Astrocyte of the spinal cord (primary cell): ENCODE measurements at regions not wholly inside any gene's neighbourhood (a gene's known extent, or its start where the extent isn't known, plus 50 kb on each side); places are given as distances from the start of the nearest gene placed in this dataset.

Experiments
- DNase-seq: peaks from one replicate; pipeline ENCODE4 v3.0.0; 2011; ENCODE audit warnings: low read depth, low spot score
- H3K4me3 ChIP-seq: 2 replicates; pipeline ENCODE4 v1.5.1; 2011; ENCODE audit warnings: low read depth, mild to moderate bottlenecking, low read length, moderate library complexity
- in situ Hi-C: cut with HindIII; loops from 2 replicates; pipeline ENCODE4 v1.10.0; 2017; ENCODE audit warnings: low sequenced_read_pairs
- TF ChIP-seq, protein P1 (sequence below): IDR thresholded peaks from 2 replicates; pipeline ENCODE4 v1.5.1; 2012; ENCODE audit warnings: low read depth, mild to moderate bottlenecking, low read length, inconsistent platforms

DNA sequence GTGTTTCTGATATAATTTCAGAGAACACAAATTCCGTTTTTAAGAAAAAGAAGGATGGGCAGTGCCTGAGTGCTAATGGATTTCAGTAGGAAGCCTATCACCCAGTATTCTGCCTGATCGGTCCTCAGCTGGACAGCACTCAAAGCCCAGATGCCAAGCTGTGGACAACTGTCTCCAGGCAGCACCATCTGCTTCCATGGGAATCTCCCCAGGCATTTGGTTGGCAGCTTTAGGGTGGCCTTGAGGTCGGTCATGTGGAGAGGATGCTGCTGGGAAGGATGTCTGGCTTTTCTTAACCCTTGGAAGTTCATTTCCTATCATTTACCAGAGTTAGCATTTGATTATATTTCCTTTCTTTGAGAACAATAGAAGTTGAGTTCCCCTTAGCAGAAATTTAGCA, 311.7 kb downstream of the TBC1D4 start:
- no peak for DNase-seq
- no peak overlapping the region for H3K4me3 ChIP-seq
- in situ Hi-C loops: no loop called here
- TF ChIP-seq, protein P1, sequence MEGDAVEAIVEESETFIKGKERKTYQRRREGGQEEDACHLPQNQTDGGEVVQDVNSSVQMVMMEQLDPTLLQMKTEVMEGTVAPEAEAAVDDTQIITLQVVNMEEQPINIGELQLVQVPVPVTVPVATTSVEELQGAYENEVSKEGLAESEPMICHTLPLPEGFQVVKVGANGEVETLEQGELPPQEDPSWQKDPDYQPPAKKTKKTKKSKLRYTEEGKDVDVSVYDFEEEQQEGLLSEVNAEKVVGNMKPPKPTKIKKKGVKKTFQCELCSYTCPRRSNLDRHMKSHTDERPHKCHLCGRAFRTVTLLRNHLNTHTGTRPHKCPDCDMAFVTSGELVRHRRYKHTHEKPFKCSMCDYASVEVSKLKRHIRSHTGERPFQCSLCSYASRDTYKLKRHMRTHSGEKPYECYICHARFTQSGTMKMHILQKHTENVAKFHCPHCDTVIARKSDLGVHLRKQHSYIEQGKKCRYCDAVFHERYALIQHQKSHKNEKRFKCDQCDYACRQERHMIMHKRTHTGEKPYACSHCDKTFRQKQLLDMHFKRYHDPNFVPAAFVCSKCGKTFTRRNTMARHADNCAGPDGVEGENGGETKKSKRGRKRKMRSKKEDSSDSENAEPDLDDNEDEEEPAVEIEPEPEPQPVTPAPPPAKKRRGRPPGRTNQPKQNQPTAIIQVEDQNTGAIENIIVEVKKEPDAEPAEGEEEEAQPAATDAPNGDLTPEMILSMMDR: no peak

DNA sequence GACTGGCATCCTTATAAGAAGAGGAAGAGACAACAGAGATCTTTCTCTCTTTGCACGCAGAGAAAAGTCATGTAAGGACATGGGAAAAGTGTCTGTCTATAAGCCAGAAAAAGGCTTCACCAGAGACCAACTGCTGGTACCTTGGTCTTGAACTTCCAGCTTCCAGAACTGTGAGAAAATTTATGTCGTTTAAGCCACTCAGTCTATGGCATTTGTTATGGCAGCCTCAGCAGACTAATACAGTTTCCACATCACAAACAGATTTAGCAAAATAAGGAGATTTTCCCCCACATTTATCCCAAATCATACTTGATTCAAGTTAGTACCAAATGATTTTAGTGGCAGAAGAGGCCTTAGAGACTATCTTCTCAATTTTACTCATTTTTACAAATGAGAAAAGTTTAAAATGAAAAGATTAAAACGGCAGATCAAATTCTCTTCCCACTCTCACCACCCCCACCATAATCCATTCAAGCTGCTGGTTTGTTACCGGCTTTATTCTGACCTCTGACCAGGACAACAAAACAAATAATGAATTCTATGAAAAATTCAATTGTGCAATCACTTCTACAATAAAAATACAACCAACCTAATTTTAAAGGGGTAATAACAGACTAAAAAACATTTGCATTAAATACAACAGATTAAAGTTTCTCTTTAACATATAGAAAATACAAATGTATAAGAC, 316.3 kb downstream of the TBC1D4 start:
- TF ChIP-seq, protein P1: no peak
- in situ Hi-C loops: no loop called here
- H3K4me3 ChIP-seq: no peak overlapping the region
- DNase-seq: no peak

DNA sequence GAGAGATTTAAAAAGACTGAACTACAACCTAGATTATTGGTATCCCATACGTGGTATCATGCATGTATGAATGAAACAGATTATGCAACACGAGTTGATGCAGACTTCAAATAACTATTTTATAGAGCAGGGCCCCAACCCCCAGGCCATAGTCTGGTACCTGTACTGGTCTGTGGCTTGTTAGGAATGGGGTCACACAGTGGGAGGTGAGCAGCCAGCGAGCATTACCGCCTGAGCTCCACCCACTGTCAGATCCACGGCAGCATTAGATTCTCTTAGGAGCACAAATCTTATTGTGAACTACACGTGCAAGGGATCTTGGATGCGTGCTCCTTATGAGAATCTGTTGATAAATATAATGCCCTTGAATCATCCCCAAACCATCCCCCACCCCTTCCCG, 320.2 kb downstream of the TBC1D4 start:
- in situ Hi-C loops: no loop called here
- DNase-seq: no peak
- TF ChIP-seq, protein P1: no peak

DNA sequence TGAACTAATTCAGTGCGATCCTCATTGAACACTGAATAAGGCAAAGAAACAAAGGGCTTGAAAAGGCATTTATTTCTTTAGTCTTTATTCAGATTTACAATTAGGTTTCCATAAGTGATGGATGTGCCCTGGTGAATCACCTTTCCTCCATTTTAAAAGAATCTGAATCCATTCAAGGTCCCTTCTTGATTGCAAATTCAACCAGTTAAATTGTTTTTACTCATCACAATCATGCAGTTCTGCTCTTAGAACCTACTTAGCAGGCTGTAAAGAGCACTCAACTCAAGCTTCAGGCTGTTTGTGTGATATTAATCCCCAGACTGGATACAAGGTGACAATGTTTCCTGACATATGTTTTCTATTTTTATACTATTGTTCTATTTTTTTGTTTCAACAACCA, 321.0 kb downstream of the TBC1D4 start:
- TF ChIP-seq, protein P1: no peak
- no peak for DNase-seq
- H3K4me3 ChIP-seq: no peak overlapping the region
- in situ Hi-C loops: no loop called here

More for the DNA sequence above, 320.2 kb downstream of the TBC1D4 start:
- H3K4me3 ChIP-seq: no peak overlapping the region

DNA sequence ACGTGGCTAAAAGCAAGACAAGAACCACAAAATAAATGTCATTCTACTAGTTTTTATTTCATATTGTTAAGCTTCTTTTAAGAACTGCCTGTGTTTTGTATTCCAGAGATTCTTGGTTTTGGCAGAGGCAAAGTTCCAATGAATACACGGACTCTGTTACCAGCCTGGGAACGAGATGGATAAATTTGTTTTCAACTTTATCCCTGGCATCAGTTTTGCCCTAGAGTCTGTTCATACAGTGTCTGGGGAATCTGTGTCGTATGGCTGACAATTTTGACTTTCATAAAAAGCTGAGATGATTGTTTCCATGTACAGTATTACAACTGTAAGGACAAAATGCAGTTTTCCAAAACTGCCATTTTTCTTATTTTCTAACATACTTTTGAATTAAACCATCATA, 327.6 kb downstream of the TBC1D4 start:
- TF ChIP-seq, protein P1: no peak
- DNase-seq: no peak
- in situ Hi-C loops: no loop called here
- no peak overlapping the region for H3K4me3 ChIP-seq

DNA sequence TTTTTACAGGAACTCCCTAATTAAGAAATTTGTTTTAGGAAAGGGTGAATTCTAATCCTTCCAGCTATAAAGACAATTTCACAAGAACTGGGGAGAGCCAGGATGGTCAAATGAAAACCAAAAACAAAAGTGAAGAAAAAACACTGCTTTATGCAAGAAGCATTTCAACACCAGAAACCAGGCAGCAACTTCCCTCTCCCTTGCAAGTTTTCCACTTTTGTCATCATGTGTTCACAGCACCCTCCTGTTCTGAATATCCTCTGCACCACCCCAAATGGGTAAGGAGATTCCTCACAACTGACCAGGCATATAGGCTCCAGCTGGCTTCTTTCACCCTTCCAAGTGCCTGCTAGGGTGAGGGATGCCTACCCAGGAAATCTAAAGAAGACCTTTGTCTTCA, 328.1 kb downstream of the TBC1D4 start:
- in situ Hi-C loops: no loop called here
- no peak overlapping the region for H3K4me3 ChIP-seq
- TF ChIP-seq, protein P1: no peak
- no peak for DNase-seq
